ENCODE measurements at regions not wholly inside any gene's neighbourhood (a gene's known extent, or its start where the extent isn't known, plus 50 kb on each side); places are given as distances from the start of the nearest gene placed in this dataset.

- no peak for DNase-seq
- 45% methylated on average over 17 of the region's 17 CpGs for WGBS
- intact Hi-C loops (cut with DNase I): loop anchor here in 1 of 4 donors (5.0 to 10.0 kb wide), 3 partner anchors 910 to 1682 kb away; no protein-coding TSS in a partner anchor
Measured at GRCh38 chr20:60214901-60215815, 256.9 kb downstream of the CDH26 start.

GRCh38 chr20:60215816-60216730 is 257.9 kb downstream of the CDH26 start:
- 45% methylated on average over 11 of the region's 11 CpGs for WGBS
- no peaks in the 10 kb centered on the region for H3K9me3 ChIP-seq (ENCODE audit: control insufficient read depth, low read length)
- H3K27ac ChIP-seq (ENCODE audit: low read length): no peak overlapping the region
- no peaks in the 10 kb centered on the region for H3K27me3 ChIP-seq (ENCODE audit: control insufficient read depth, insufficient read depth)
- no peak for DNase-seq
- ATAC-seq: no peak
- intact Hi-C loops (cut with DNase I): loop anchor here in 1 of 4 donors (10.0 kb wide), 2 partner anchors 909 to 1009 kb away; no protein-coding TSS in a partner anchor
- H3K4me3 ChIP-seq (ENCODE audit: low read length): no peak overlapping the region
- H3K4me1 ChIP-seq (ENCODE audit: control insufficient read depth, insufficient read depth, low read length): no peaks in the 10 kb centered on the region

More at GRCh38 chr20:60214901-60215815, 256.9 kb downstream of the CDH26 start:
- no peak overlapping the region for H3K27ac ChIP-seq (ENCODE audit: low read length)
- H3K27me3 ChIP-seq (ENCODE audit: control insufficient read depth, insufficient read depth): no peaks in the 10 kb centered on the region
- ATAC-seq: no peak
- no peak overlapping the region for H3K4me3 ChIP-seq (ENCODE audit: low read length)
- H3K4me1 ChIP-seq (ENCODE audit: control insufficient read depth, insufficient read depth, low read length): no peaks in the 10 kb centered on the region
- H3K9me3 ChIP-seq (ENCODE audit: control insufficient read depth, low read length): no peaks in the 10 kb centered on the region

GRCh38 chr20:60219231-60219630 is 261.0 kb downstream of the CDH26 start:
- Histone ChIP-seq H3K27me3 (ENCODE audit: control insufficient read depth, insufficient read depth) (no peaks in the 10 kb centered on the region), H3K27ac (ENCODE audit: low read length) (no peak overlapping the region), H3K9me3 (ENCODE audit: control insufficient read depth, low read length) (no peaks in the 10 kb centered on the region), H3K4me3 (ENCODE audit: low read length) (no peak overlapping the region), H3K4me1 (ENCODE audit: control insufficient read depth, insufficient read depth, low read length) (no peaks in the 10 kb centered on the region)
- DNase-seq (no peak), ATAC-seq (no peak)
- 83% methylated on average over 4 of the region's 4 CpGs for WGBS
- intact Hi-C loops (cut with DNase I): loop anchor here in 1 of 4 donors (10.0 kb wide), 2 partner anchors 906 to 1006 kb away; no protein-coding TSS in a partner anchor

- no peak overlapping the region for H3K27ac ChIP-seq (ENCODE audit: low read length)
- H3K9me3 ChIP-seq (ENCODE audit: control insufficient read depth, low read length): no peaks in the 10 kb centered on the region
- no peaks in the 10 kb centered on the region for H3K27me3 ChIP-seq (ENCODE audit: control insufficient read depth, insufficient read depth)
- intact Hi-C loops (cut with DNase I): loop anchor here in 1 of 4 donors (10.0 kb wide), 2 partner anchors 905 to 1005 kb away; no protein-coding TSS in a partner anchor
- WGBS: 72% methylated on average over 9 of the region's 9 CpGs
- H3K4me3 ChIP-seq (ENCODE audit: low read length): no peak overlapping the region
- DNase-seq: no peak
- ATAC-seq: no peak
- H3K4me1 ChIP-seq (ENCODE audit: control insufficient read depth, insufficient read depth, low read length): no peaks in the 10 kb centered on the region
Measured at GRCh38 chr20:60219984-60220562, 261.9 kb downstream of the CDH26 start.

- H3K4me1 ChIP-seq (ENCODE audit: control insufficient read depth, insufficient read depth, low read length): no peaks in the 10 kb centered on the region
- H3K4me3 ChIP-seq (ENCODE audit: low read length): no peak overlapping the region
- no peaks in the 10 kb centered on the region for H3K9me3 ChIP-seq (ENCODE audit: control insufficient read depth, low read length)
- intact Hi-C loops (cut with DNase I): no loop called here
- WGBS: 70% methylated on average over 8 of the region's 8 CpGs
- H3K27me3 ChIP-seq (ENCODE audit: control insufficient read depth, insufficient read depth): no peaks in the 10 kb centered on the region
- ATAC-seq (no peak), DNase-seq (no peak)
- H3K27ac ChIP-seq (ENCODE audit: low read length): no peak overlapping the region
Measured at GRCh38 chr20:60220706-60221105, 262.5 kb downstream of the CDH26 start.

GRCh38 chr20:60221593-60221992 is 263.4 kb downstream of the CDH26 start:
- Histone ChIP-seq H3K4me1 (ENCODE audit: control insufficient read depth, insufficient read depth, low read length) (no peaks in the 10 kb centered on the region), H3K27ac (ENCODE audit: low read length) (no peak overlapping the region), H3K9me3 (ENCODE audit: control insufficient read depth, low read length) (no peaks in the 10 kb centered on the region), H3K27me3 (ENCODE audit: control insufficient read depth, insufficient read depth) (no peaks in the 10 kb centered on the region), H3K4me3 (ENCODE audit: low read length) (no peak overlapping the region)
- no peak for DNase-seq
- intact Hi-C loops (cut with DNase I): no loop called here
- 70% methylated on average over 3 of the region's 3 CpGs for WGBS
- no peak for ATAC-seq

GRCh38 chr20:60222497-60222896 is 264.3 kb downstream of the CDH26 start:
- intact Hi-C loops (cut with DNase I): no loop called here
- DNase-seq (no peak), ATAC-seq (no peak)
- Histone ChIP-seq H3K9me3 (ENCODE audit: control insufficient read depth, low read length) (no peaks in the 10 kb centered on the region), H3K4me1 (ENCODE audit: control insufficient read depth, insufficient read depth, low read length) (no peaks in the 10 kb centered on the region), H3K27me3 (ENCODE audit: control insufficient read depth, insufficient read depth) (no peaks in the 10 kb centered on the region), H3K27ac (ENCODE audit: low read length) (no peak overlapping the region), H3K4me3 (ENCODE audit: low read length) (no peak overlapping the region)
- WGBS: 59% methylated on average over 2 of the region's 2 CpGs

GRCh38 chr20:60223174-60223573 is 265.0 kb downstream of the CDH26 start:
- H3K4me3 ChIP-seq (ENCODE audit: low read length): no peak overlapping the region
- H3K27ac ChIP-seq (ENCODE audit: low read length): no peak overlapping the region
- intact Hi-C loops (cut with DNase I): no loop called here
- no peaks in the 10 kb centered on the region for H3K9me3 ChIP-seq (ENCODE audit: control insufficient read depth, low read length)
- ATAC-seq: no peak
- H3K4me1 ChIP-seq (ENCODE audit: control insufficient read depth, insufficient read depth, low read length): no peaks in the 10 kb centered on the region
- 79% methylated on average over 5 of the region's 5 CpGs for WGBS
- H3K27me3 ChIP-seq (ENCODE audit: control insufficient read depth, insufficient read depth): no peaks in the 10 kb centered on the region
- no peak for DNase-seq

GRCh38 chr20:60224914-60225313 is 266.7 kb downstream of the CDH26 start:
- H3K27me3 ChIP-seq (ENCODE audit: control insufficient read depth, insufficient read depth): no peaks in the 10 kb centered on the region
- WGBS: 90% methylated on average over 3 of the region's 3 CpGs
- H3K9me3 ChIP-seq (ENCODE audit: control insufficient read depth, low read length): no peaks in the 10 kb centered on the region
- DNase-seq: no peak
- no peak for ATAC-seq
- intact Hi-C loops (cut with DNase I): no loop called here
- no peak overlapping the region for H3K27ac ChIP-seq (ENCODE audit: low read length)
- H3K4me3 ChIP-seq (ENCODE audit: low read length): no peak overlapping the region
- H3K4me1 ChIP-seq (ENCODE audit: control insufficient read depth, insufficient read depth, low read length): no peaks in the 10 kb centered on the region

- Histone ChIP-seq H3K4me1 (ENCODE audit: control insufficient read depth, insufficient read depth, low read length) (no peaks in the 10 kb centered on the region), H3K27ac (ENCODE audit: low read length) (no peak overlapping the region), H3K9me3 (ENCODE audit: control insufficient read depth, low read length) (no peaks in the 10 kb centered on the region), H3K4me3 (ENCODE audit: low read length) (no peak overlapping the region), H3K27me3 (ENCODE audit: control insufficient read depth, insufficient read depth) (no peaks in the 10 kb centered on the region)
- no peak for ATAC-seq
- 58% methylated on average over 3 of the region's 3 CpGs for WGBS
- DNase-seq: no peak
- intact Hi-C loops (cut with DNase I): no loop called here
Measured at GRCh38 chr20:60228255-60228654, 270.0 kb downstream of the CDH26 start.

All from right cardiac atrium (tissue), 5 donors.